Fibroblast of peridontal ligament (primary cell): ENCODE measurements at regions not wholly inside any gene's neighbourhood (a gene's known extent, or its start where the extent isn't known, plus 50 kb on each side); places are given as distances from the start of the nearest gene placed in this dataset.

ENCODE experiments used
- DNase-seq: peaks from one replicate; pipeline ENCODE4 v3.0.0-alpha.2; 2010; ENCODE audit errors: extremely low read depth

DNA sequence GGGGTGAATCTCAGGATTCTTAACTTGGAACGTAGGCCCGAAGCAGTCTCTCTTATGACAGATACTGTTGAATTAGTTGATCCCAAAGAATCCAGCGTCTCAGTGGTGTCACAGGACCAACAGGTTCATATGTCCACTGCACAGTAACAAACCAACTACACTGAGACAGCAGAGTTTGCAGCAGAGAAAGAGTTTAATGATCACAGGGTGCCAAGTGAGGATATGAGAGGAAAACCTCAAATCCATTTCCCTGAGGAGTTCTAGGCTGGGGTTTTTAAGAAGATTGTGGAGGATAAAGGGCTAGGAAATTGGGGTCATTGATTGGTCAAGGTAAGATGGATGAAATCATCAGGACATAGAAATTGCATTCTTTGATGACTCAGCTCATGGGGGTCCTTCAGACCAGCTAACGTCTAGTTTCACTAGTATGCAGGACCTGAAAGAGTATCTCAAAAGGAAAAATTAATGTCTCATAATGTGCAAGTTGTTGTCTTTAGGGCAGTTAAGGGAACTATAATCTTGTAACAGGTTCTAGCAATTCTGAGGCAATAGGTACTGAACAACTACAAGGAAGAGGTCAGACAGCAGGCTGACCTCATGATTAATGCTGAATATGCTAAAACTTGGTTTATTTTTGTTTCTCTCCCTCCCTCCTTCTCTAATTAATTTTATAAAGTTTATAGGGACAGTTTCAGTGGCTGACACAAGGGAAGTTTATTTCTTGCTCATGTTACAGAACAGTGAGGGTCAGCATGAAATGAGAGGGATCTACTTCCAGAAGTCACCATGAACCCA is 310.9 kb upstream of the NEBL start:
- no peak for DNase-seq

DNA sequence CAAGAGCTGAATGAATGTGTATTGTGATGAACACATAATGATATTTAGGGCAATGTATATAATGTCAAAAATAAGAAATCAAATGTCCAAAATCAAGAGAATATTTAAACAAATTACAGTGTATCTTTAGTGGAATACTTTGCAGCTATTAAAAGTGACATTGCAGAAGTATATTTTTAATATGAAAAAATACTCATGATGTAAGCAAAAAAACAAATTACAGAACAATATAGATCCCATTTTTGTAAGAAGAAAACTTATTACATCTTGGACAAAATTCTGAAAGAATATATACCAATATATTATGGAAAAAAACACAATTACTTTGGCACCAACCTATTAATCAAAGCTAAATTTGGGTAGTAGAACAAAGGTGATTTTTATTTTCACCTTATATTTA is 308.2 kb upstream of the NEBL start:
- DNase-seq, result no peak

DNA sequence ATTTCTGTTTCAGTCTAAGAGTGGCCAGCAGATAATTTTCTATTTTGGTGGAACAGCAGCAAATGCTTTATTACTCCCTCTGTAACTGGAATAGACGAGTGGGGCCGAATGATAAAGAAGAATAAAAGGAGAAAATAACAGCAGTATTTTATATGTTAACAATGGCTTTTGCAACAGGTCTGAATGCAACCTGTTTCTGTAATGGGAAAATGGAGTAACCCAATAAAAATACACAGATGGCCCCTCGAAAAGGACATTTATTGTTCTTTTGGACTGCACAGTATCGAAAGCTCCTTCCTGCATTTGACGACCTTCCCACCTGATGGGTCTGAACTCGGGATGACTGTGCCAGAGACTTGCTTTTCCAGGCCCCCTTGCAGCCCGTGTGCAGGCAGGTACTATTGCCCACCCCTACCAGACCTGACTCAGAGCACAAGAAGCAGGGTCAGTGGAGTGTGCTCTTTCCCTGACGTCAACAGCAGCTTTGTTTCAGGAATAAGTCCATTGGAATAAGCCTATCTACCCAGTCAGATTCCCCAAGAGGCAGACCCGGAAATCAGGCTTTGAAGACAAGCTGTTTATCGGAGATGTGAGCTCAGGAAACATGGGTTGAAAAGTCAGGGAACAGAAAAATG is 306.5 kb upstream of the NEBL start:
- DNase-seq, result no peak

DNA sequence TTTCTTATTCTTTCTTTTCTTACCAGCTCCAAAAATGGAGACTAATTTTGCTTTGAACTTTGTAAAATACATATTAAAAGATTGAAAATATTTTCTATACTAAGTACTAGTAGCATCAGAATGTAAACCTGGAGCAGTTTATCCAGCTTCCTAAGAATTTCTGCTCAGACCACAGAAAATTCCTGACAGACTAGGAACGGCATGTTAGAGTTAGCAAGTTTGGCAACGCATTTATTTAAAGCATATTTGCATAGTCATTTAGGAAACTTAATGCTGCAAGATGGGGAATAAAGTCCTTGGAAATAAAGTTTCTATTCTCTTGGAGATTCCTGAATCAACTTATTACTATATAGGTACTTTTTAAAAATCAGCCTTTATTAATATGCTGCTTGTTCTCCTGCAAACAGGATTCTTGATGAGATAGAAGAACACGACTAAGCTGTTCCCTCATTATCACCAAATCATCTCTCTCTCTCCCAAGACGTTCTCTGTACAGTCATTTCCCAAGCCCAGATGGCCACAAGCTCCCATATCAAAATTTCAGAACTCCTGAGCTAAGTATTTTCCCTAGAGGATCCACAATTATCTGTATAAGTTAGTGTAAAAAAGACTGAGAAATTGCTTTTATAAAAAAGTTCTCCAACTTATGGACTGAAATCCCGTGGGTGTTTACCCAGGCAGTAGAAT is 305.8 kb upstream of the NEBL start:
- DNase-seq, result no peak

DNA sequence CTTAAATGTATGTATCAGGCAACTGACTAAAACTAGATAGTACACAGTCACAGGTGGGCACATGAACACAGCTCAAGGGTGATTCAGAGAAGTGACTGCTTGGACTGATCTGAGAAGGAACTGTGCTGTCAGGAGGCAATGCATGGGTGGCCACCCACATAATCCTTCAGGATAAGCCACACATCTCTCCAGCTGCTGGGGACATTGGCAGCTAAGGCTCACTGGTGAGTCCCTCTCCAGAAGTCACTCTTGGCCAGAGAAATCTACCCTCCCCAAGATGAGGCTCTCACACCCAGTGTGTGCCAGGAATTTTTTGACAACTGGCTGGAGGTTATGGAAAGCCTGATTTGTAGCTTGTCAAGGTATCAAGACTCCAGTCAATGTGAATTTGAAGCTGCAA is 302.4 kb upstream of the NEBL start:
- DNase-seq, result no peak

DNA sequence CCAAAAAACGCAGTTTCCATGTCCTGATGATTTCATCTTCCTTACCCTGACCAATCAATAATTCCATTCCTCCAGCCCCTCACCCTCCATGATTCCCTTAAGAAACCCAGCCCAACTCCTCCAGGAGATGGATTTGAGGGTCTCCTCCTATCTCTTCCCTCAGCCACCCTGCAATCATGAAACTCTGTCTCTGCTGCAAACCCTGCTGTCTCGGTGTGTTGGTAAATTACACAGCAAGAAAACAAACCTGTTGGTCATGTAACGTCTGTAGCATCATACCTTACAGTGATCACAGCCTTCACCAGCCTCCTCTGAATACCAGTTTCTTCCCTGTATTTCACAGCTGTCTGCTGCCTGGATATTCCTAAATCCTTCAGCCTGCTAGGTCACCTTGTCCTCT is 300.7 kb upstream of the NEBL start:
- DNase-seq, result no peak

DNA sequence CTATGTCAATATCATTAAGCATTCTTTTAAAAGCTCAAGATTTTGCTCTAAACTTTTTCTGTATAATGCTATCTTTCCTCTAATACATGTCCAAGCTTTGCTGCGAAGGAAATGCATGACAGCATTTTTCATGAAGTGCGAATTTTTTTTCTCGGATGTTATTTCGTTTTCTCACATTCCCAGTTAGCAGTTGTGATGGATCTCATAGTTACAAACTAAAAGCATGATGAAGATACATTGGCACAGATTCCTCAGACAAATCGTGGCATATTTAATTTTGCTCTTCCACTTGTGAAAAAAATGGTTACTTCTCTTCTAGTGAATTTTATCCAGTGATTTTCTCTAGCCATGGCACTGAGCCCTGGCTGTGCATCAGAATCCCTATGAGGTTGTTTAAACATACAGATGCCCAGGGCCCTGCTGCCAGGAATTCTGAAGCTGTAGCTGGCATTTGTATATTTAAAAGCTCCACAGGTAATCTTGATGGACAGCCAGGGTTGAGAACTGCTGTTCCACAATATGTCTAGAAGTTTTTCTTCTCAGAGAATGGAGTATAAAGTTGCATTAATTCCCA is 299.8 kb upstream of the NEBL start:
- DNase-seq, result no peak

DNA sequence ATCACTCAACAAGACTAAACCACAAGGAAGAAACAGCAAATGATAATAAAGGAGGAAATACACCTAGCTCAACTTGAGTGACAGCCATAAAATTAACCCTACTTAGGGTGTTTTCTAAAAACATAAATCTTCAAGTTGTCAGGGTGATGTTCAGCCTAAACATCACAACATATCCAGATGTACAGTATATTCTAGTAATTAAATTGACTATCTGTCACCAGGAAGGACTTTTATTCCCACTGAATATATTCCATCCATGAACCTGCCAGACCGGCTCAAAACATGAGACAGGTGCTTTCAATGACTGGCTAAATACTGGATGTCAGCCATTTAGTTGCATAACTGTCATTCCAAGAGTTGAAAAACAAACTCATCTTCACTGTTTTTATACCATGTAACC is 298.1 kb upstream of the NEBL start:
- DNase-seq, result no peak

DNA sequence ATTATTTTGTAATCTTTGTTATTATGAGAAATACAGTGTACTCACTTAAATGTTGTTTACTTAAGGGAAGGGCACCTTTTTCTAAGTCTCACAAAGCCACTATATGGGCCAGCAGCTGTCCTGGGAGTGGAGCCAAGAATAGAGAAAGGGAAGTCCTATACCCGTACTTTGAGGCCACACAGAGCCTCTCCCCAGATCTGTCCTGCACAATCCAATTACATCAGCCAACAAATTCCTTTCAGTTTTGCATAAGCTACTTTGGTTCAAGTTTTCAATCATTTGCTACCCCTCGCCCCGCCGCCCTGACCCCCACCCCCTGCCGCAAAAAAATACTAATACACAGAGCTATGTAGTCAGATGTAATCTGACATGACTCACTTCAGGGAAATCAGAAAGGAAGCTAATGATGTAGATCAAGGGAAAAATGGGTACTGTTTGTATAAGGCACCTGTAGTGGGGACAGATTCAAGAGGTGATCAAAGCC is 297.4 kb upstream of the NEBL start:
- no peak for DNase-seq

DNA sequence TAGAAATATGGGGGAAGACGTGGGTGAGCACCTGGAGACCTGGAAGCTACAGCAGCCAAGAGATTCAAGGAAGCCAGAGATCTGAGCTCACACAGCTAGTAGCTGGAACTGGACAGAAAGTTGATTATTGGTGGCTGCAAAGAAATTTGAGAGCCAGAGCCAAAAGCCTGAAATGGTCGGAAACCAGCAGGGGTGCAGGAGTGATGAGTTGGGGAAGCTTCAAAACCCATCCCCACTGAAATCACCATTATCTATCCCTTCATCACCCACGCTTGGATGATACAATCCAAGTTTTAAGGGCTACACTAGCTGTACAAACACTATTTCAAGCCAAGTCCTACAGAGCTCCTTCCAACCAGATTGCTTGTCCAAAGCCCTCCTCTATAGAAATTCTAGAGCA is 296.1 kb upstream of the NEBL start:
- DNase-seq, result no peak

DNA sequence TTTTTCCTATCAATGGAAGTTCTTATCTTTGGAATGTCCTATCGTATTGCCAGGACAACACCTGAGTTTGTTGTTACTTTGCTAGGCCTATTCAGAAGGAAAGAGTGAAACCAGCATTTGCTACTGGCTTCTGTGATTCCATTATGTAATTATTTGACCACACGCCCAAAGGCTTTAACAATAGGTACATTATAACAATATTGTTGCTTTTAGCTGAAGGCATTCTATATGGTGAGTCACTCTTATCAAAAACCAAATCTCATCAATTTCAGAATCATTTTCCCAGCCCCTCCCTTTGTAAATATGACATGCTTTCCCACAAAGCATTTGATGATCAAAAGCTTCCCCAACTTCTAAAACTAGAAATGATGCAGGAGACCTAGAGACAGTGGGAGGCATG is 294.4 kb upstream of the NEBL start:
- no peak for DNase-seq

DNA sequence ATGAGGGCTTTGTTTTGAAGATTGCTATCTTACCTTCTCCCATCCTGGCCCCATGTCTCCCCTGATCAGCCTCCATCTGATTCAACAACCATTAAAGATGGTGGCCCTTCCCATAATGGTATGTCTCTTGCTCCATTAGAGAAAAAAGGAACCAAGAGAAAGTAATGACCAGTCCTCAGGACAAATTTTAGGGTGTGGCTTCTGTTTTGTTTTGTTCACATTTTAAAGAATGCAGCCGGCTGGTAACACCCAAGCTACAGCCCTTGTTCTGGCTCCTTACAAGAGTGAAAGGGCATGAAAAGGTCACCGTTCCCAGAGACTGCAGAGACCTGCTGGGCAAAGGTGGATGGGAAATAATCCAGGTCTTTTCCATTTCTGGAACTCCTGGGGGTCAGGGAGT is 287.9 kb upstream of the NEBL start:
- no peak for DNase-seq

DNA sequence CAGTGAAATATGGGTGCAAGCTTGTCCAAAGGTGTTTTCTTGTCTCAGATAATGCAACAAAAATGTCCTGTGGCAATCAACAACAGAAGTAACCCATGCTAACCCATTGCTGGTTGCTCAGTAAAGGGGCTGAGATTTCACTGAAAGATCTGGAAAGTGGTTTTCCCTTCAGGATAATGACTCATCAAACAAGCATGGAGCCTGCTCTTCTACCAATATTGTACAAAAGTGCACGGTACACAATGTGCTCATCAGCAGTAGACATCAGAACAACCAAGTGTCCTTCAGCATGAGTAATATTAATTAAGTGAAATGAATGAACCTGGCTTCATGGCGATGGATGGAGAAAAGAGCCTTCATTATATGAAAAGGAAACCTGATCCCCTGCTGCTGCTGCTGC is 287.1 kb upstream of the NEBL start:
- DNase-seq, result no peak

DNA sequence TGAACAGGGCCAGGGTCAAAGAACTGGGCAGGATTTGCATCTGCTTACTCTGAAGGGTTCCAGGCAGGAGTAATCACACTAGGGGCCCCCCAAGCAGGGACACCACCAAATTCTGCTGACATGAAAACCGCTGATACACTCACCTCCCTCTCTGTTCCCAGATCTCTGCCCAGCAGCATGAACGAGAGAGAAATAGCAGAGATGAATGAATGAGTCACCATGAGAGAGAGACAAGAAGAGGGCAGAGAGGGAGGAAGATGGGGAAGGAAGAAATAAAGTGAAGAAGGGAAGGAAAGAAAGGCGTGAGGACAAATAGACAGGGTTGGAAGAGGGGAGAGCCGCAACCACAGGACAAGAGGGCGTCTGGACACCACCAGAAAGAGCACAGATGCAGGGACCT is 285.9 kb upstream of the NEBL start:
- no peak for DNase-seq

DNA sequence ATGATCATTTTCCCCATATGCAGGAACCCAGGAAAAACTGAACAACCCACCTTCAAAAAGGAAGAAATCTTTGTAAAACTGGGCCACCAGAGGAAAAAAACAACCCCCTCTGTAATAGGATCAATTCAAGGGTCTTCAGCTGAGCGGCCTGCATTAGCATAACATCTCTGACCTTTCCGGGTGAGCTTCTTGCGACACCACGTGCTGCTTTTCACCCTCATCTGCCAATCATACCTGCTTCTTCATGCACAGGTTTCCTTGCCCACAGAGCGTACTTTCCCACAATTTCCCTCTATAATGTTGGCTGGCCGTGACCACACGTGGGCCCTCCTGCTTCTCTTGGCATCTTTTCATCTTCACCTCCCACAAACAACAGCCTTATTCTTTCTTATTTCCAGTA is 284.3 kb upstream of the NEBL start:
- DNase-seq, result no peak

DNA sequence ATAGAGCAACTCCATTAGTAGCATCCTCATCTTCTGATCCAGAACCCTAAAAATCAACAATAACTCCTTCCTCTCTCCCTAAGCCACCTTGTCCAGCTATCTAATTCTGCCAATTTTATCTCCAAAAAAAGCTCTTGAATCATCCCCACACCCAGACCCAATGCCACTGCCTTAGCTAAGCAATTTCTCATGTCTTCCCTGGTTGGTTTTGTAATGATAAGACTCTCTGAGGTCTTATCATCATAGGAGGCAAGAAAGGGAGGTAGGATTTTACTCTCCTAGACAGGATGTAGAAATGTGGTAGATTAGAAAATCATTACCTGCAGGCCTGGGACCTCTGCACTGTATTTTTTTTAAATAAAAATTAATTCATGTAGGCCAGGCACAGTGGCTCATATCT is 283.5 kb upstream of the NEBL start:
- DNase-seq, result no peak

DNA sequence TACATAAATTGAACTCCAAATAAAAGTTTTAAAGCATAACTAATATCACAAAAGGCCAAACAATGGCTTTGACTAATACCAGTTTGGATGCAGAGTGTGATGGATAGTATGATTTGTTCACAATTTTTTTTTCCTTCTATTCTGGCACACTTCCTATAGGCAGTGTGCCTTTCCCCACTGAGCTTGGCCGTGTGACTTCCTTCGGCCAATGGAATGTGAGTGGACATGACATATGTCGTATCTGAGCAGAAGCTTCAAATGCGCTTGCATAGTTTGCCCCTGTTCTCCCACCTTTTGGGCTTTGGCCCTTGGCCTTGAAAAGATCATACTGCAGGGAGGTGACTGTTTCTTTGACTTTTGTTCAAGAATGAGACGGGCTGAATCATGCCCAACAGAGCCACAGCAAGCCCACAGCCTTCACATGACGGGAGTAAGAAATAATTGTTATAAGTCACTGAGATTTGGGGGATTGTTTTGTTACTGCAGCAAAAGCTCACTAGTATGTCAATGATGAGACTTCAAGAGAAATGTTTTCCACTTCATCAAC is 279.9 kb upstream of the NEBL start:
- DNase-seq, result no peak

DNA sequence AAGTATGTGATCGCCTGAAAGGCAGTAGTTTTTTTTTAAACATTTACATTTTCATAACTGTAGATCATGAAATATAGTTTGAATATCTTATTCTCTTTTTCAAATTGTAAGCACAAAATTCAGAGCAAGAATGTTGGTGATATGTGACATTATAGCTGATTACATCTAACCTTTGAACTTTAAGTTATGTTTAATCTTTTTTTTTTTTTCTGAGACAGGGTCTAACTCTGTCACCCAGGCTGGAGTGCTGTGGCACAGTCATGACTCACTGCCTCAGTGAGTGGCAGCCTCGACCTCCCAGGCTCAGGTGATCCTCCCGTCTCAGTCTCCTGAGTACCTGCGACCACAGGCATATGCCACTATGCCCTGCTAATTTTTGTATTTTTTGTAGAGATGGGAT is 278.7 kb upstream of the NEBL start:
- no peak for DNase-seq

DNA sequence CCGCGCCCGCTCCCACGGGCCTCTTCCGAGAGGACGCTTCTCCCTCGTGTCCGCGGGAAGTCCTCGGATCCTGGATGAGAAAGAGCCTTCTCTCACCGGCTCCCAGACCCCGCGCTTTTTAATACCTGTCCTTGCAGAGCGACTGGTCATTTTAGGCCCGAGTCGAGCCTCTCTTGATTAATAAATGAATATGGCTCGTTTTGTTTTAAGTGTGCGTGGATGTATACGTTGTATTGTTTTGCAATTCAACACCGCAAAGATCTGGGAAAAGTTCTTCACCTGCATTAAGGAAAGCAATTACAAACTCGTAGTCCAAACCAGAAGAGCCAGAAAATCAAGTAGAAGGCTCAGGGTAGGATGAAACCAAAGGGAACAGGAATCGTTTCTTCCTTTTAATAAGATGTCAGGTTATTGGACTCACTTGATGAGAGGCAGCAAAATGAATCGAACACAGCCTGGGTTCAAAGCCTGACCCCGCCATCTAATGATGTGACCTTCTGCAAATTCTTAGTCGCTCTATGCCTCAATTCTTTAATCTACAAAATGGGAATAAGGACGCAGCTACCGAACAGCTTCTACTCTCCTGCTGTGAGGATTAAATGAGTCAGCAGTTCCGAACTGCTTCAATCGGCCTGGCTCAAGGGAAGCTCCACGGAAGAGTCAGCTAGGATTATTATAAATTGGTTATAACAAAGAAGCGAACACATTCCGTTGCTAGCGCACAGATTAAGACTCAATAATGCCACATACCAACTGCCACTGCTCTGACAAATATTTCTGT is 277.8 kb upstream of the NEBL start:
- no peak for DNase-seq

DNA sequence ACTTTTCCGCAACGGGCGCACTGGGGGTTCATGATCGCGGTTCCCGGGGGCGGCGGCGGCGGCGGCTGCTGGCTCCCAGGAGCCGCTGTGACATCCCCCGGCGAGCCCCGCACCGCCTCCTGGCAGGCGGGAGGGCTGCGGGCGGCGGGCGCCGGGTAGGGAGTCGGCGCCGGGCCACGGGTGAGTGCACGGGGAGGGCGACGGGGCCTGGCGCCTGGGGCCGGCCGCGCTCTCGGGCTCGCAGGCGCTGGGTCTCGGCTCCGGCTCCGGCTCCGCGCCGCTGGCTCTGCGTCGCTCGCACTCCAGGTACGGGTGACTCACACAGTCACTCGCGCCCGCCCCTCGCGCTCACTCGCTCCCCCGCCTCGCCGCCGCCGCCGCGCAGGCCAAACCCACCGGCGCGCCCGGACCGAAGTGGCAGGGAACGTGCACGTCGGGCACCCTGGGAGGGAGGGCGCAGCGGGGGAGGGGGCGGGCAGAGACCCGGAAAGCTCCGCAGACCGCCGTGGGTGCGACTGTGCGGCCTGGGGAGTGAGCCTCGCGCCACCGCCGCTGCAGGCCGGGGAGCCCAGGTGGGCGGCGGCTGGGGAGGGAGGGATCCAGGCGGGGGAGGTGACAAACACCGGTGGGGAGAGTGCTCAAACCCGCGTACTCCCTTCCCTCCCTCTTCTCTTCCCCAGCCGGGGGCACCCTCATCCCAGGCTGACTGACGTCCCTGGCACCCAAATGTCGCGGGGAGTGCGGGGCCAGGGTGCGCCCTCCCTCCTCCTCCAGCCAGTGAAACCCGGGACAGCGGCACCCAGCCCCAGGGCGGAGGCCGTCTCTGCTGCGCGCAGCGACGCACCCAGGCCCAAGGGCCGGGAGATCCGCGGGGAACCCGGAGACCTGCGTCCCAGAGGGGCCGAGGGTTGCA is 276.9 kb upstream of the NEBL start:
- DNase-seq, result no peak
